Keratinocyte (primary cell): ENCODE measurements at regions not wholly inside any gene's neighbourhood (a gene's known extent, or its start where the extent isn't known, plus 50 kb on each side); places are given as distances from the start of the nearest gene placed in this dataset.

Experiments
- DNase-seq: peaks from one replicate; pipeline ENCODE4 v3.0.0-alpha.2; 2011; ENCODE audit warnings: low read depth, missing footprints, low spot score
- FAIRE-seq: peaks from 2 replicates; lab custom pipeline; 2011; peaks lifted over from hg19 to GRCh38; lab: Jason Lieb, UNC
- H2AFZ ChIP-seq: 2 replicates; pipeline ENCODE4 v1.6.0; 2012; ENCODE audit warnings: low read length, control low read depth, inconsistent platforms; ENCODE audit not compliant: control insufficient read depth
- H3K27ac ChIP-seq: 2 replicates; pipeline ENCODE4 v1.5.1; 2011; ENCODE audit warnings: low read length; ENCODE audit not compliant: control insufficient read depth, insufficient read depth
- H3K27me3 ChIP-seq: 3 replicates; pipeline ENCODE4 v1.6.0; 2011; ENCODE audit warnings: low read length; ENCODE audit not compliant: control insufficient read depth, insufficient read depth; ENCODE audit errors: extremely low read depth
- H3K36me3 ChIP-seq, 2 experiments: 2 replicates in 1 of 2; 3 replicates in 1 of 2; pipeline ENCODE4 v1.5.1; 2011; ENCODE audit warnings: low read length in 2 of 2, mild to moderate bottlenecking in 1 of 2; ENCODE audit not compliant: control insufficient read depth in 2 of 2, insufficient read depth in 2 of 2; ENCODE audit errors: extremely low read depth in 1 of 2
- H3K4me1 ChIP-seq: 3 replicates; pipeline ENCODE4 v1.5.1; 2011; ENCODE audit warnings: low read length; ENCODE audit not compliant: control insufficient read depth, insufficient read depth; ENCODE audit errors: extremely low read depth
- H3K4me2 ChIP-seq: 3 replicates; pipeline ENCODE4 v1.6.0; 2011; ENCODE audit warnings: low read depth, low read length; ENCODE audit not compliant: control insufficient read depth, insufficient read depth; ENCODE audit errors: extremely low read depth
- H3K4me3 ChIP-seq, 3 experiments: fragments of 200-600 bp in 1 of 3; sonication (generic) in 1 of 3; 2 replicates in 2 of 3; 3 replicates in 1 of 3; pipeline ENCODE4 v1.5.1; 2011 to 2016; ENCODE audit warnings: low read length in 3 of 3, mild to moderate bottlenecking in 3 of 3, control low read depth in 2 of 3, inconsistent platforms in 1 of 3, low read depth in 1 of 3, mixed read lengths in 1 of 3, mixed run types in 1 of 3, moderate library complexity in 1 of 3; ENCODE audit not compliant: control insufficient read depth in 2 of 3, insufficient read depth in 2 of 3; ENCODE audit errors: extremely low read depth in 1 of 3
- H3K79me2 ChIP-seq: 2 replicates; pipeline ENCODE4 v1.6.0; 2012; ENCODE audit warnings: low read length; ENCODE audit not compliant: control insufficient read depth, insufficient read depth
- H3K9ac ChIP-seq: 3 replicates; pipeline ENCODE4 v1.6.0; 2011; ENCODE audit warnings: low read length; ENCODE audit not compliant: control insufficient read depth, insufficient read depth; ENCODE audit errors: extremely low read depth
- H3K9me1 ChIP-seq: 3 replicates; pipeline ENCODE4 v1.6.0; 2011; ENCODE audit warnings: low read length; ENCODE audit not compliant: control insufficient read depth, insufficient read depth; ENCODE audit errors: extremely low read depth
- H3K9me3 ChIP-seq: 2 replicates; pipeline ENCODE4 v1.5.1; 2012; ENCODE audit warnings: low read depth, low read length; ENCODE audit not compliant: control insufficient read depth
- H4K20me1 ChIP-seq: 3 replicates; pipeline ENCODE4 v1.6.0; 2011; ENCODE audit warnings: low read length; ENCODE audit not compliant: control insufficient read depth, insufficient read depth; ENCODE audit errors: extremely low read depth
- EZH2 ChIP-seq: IDR thresholded peaks from one replicate; pipeline ENCODE4 v1.6.1; 2012; ENCODE audit warnings: inconsistent platforms, mild to moderate bottlenecking, low read length, moderate library complexity
- dilution Hi-C: fragments of 300-500 bp; cut with MboI; formaldehyde crosslinking; loops from one replicate; pipeline ENCODE4 v1.7.0; 2020; ENCODE audit warnings: low sequenced_read_pairs; ENCODE audit not compliant: extremely low pct_ligation_motif_present
- TF ChIP-seq, protein P1 (sequence below), 3 experiments: IDR thresholded peaks in 1 of 3; conservative IDR thresholded peaks in 1 of 3; optimal IDR thresholded peaks in 1 of 3; 2 replicates in 2 of 3; 3 replicates in 1 of 3; pipeline versions ENCODE3 to v1.5.1; 2011; ENCODE audit warnings: low read length in 3 of 3, mild to moderate bottlenecking in 3 of 3, moderate library complexity in 2 of 3, control low read depth in 1 of 3, inconsistent platforms in 1 of 3; ENCODE audit not compliant: insufficient read depth in 2 of 3; ENCODE audit errors: extremely low read depth in 1 of 3

DNA sequence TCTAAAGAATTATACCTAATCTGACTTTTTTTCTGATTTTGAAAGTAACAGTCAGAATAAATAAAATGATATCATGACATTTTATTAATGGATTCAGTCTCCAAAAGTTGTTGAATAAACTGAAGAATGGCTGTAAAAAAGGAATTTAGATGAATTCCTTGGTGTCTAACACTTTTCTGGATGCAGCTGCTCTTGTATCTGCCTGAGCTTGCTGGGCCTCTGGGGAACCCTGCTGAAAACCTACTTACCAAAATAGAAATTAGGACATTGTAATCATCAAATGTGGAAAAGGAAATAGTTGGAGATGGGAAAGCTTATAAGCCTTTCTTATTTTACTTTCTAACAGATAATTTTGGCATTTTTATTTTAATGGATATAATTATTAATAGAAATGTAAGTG, 315.7 kb upstream of the ANO5 start:
- H3K4me2 ChIP-seq, result no peak overlapping the region
- H3K36me3 ChIP-seq, result no peaks in the 10 kb centered on the region
- no peak overlapping the region for H2AFZ ChIP-seq
- H3K9me3 ChIP-seq, result no peaks in the 10 kb centered on the region
- H3K79me2 ChIP-seq, result no peaks in the 10 kb centered on the region
- no peaks in the 10 kb centered on the region for H3K9me1 ChIP-seq
- no peak overlapping the region for H3K9ac ChIP-seq
- no peaks in the 10 kb centered on the region for H3K4me1 ChIP-seq
- FAIRE-seq, result no peak
- H3K4me3 ChIP-seq, result no peak overlapping the region
- H3K27ac ChIP-seq, result no peak overlapping the region
- H3K27me3 ChIP-seq, result no peaks in the 10 kb centered on the region
- dilution Hi-C loops, result no loop called here
- no peak for TF ChIP-seq EZH2
- TF ChIP-seq, protein P1, sequence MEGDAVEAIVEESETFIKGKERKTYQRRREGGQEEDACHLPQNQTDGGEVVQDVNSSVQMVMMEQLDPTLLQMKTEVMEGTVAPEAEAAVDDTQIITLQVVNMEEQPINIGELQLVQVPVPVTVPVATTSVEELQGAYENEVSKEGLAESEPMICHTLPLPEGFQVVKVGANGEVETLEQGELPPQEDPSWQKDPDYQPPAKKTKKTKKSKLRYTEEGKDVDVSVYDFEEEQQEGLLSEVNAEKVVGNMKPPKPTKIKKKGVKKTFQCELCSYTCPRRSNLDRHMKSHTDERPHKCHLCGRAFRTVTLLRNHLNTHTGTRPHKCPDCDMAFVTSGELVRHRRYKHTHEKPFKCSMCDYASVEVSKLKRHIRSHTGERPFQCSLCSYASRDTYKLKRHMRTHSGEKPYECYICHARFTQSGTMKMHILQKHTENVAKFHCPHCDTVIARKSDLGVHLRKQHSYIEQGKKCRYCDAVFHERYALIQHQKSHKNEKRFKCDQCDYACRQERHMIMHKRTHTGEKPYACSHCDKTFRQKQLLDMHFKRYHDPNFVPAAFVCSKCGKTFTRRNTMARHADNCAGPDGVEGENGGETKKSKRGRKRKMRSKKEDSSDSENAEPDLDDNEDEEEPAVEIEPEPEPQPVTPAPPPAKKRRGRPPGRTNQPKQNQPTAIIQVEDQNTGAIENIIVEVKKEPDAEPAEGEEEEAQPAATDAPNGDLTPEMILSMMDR (optimal IDR thresholded peaks at IDR 0.05 in 1 of 3, IDR thresholded peaks at IDR 0.05 in 1 of 3, conservative IDR thresholded peaks at IDR 0.05 in 1 of 3; ENCODE audit: extremely low read depth in 1 of 3, insufficient read depth in 2 of 3, low read length in 3 of 3), result no peak
- no peak for DNase-seq
- H4K20me1 ChIP-seq, result no peaks in the 10 kb centered on the region

DNA sequence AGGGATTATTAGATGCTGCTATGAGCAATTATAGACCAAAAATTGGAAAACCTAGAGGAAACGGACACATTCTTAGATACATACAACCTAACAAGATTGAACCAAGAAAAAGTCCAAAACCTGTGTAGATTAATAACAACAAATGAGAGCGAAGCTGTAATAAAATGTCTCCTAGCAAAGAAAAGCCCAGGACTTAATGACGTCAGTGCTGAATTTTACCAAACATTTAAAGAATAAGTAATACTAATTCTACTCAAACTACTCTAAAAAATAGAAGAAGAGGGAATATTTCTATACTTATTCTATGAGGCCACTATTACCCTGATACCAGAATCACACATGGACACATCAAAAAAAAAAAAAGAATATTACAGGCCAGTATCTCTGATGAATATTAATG, 309.5 kb upstream of the ANO5 start:
- no peaks in the 10 kb centered on the region for H3K79me2 ChIP-seq
- no peak overlapping the region for H3K9ac ChIP-seq
- H3K4me1 ChIP-seq, result no peaks in the 10 kb centered on the region
- H3K36me3 ChIP-seq, result no peaks in the 10 kb centered on the region
- DNase-seq (no peak), FAIRE-seq (no peak)
- no peaks in the 10 kb centered on the region for H3K9me3 ChIP-seq
- no peak overlapping the region for H2AFZ ChIP-seq
- dilution Hi-C loops, result no loop called here
- TF ChIP-seq, protein P1 (optimal IDR thresholded peaks at IDR 0.05 in 1 of 3, IDR thresholded peaks at IDR 0.05 in 1 of 3, conservative IDR thresholded peaks at IDR 0.05 in 1 of 3; ENCODE audit: extremely low read depth in 1 of 3, insufficient read depth in 2 of 3, low read length in 3 of 3), result no peak
- TF ChIP-seq EZH2, result no peak
- no peaks in the 10 kb centered on the region for H3K27me3 ChIP-seq
- H3K27ac ChIP-seq, result no peak overlapping the region
- H3K4me2 ChIP-seq, result no peak overlapping the region
- H4K20me1 ChIP-seq, result no peaks in the 10 kb centered on the region
- no peak overlapping the region for H3K4me3 ChIP-seq
- no peaks in the 10 kb centered on the region for H3K9me1 ChIP-seq
